Esophagus squamous epithelium (tissue), 4 donors: ENCODE measurements at regions not wholly inside any gene's neighbourhood (a gene's known extent, or its start where the extent isn't known, plus 50 kb on each side); places are given as distances from the start of the nearest gene placed in this dataset.

Experiments
- POLR2A ChIP-seq, 4 donors: fragments of 450-650 bp; IDR thresholded peaks; one replicate each; pipeline ENCODE4 v1.6.1; 2017; ENCODE audit warnings: antibody characterized with exemption in 4 of 4, mild to moderate bottlenecking in 4 of 4, moderate library complexity in 3 of 4
- TF ChIP-seq, protein P1 (sequence below), 6 experiments: fragments of 450-650 bp in 4 of 6; fragments of 200-600 bp in 2 of 6; sonication (generic) in 2 of 6; IDR thresholded peaks; one replicate each; pipeline ENCODE4 v1.5.1; 2016 to 2019; ENCODE audit warnings: antibody characterized with exemption in 6 of 6, mild to moderate bottlenecking in 4 of 6, moderate library complexity in 4 of 6

- TF ChIP-seq, protein P1, sequence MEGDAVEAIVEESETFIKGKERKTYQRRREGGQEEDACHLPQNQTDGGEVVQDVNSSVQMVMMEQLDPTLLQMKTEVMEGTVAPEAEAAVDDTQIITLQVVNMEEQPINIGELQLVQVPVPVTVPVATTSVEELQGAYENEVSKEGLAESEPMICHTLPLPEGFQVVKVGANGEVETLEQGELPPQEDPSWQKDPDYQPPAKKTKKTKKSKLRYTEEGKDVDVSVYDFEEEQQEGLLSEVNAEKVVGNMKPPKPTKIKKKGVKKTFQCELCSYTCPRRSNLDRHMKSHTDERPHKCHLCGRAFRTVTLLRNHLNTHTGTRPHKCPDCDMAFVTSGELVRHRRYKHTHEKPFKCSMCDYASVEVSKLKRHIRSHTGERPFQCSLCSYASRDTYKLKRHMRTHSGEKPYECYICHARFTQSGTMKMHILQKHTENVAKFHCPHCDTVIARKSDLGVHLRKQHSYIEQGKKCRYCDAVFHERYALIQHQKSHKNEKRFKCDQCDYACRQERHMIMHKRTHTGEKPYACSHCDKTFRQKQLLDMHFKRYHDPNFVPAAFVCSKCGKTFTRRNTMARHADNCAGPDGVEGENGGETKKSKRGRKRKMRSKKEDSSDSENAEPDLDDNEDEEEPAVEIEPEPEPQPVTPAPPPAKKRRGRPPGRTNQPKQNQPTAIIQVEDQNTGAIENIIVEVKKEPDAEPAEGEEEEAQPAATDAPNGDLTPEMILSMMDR (IDR thresholded peaks at IDR 0.05): no peak
- no peak for TF ChIP-seq POLR2A (IDR thresholded peaks at IDR 0.05)
Observed at GRCh38 chr12:75943730-75944096, 87.9 kb downstream of the PHLDA1 start.
